ENCODE measurements at regions not wholly inside any gene's neighbourhood (a gene's known extent, or its start where the extent isn't known, plus 50 kb on each side); places are given as distances from the start of the nearest gene placed in this dataset.

- Histone ChIP-seq H3K27ac (ENCODE audit: low read length) (no peak overlapping the region), H3K9ac (ENCODE audit: low read length) (no peak overlapping the region), H3K79me2 (ENCODE audit: low read length) (no peaks in the 10 kb centered on the region), H3K9me2 (replicated peaks; ENCODE audit: low read length) (no peaks in the 10 kb centered on the region), H3K36me3 (ENCODE audit: low read depth, low read length) (no peaks in the 10 kb centered on the region), H2AFZ (ENCODE audit: low read length) (no peak overlapping the region), H3K9me3 (ENCODE audit: low read length) (no peaks in the 10 kb centered on the region), H3F3A (ENCODE audit: low read length, unreplicated experiment) (no peaks in the 10 kb centered on the region), H3K27me3 (ENCODE audit: low read length) (no peaks in the 10 kb centered on the region), H4K20me1 (ENCODE audit: low read length) (no peaks in the 10 kb centered on the region), H3K4me1 (ENCODE audit: insufficient read depth, low read length) (no peaks in the 10 kb centered on the region), H3K4me2 (ENCODE audit: low read length) (no peak overlapping the region), H3K4me3 (ENCODE audit: low read length) (no peak overlapping the region)
- no TSS peak for BruUV-seq (replicated peaks)
- no peak for TF ChIP-seq EZH2 (IDR thresholded peaks at IDR 0.05; ENCODE audit: low read length, unreplicated experiment)
- no peak for TF ChIP-seq EZH2phosphoT487 (IDR thresholded peaks at IDR 0.05; ENCODE audit: borderline replicate concordance, low read length)
- TF ChIP-seq CTCF (conservative IDR thresholded peaks at IDR 0.05; ENCODE audit: low read depth, low read length) = no peak
- POLR2A ChIA-PET (ENCODE audit: unreplicated experiment) = no interaction called here
- DNase-seq = peak; percentile 16
- CTCF ChIA-PET = no interaction called here
- intact Hi-C loops (cut with micrococcal nuclease) = no loop called here
- ATAC-seq = no peak
Measured at GRCh38 chr4:60506061-60506460, 694.1 kb upstream of the ADGRL3 start.

GRCh38 chr4:60522265-60522664, 677.9 kb upstream of the ADGRL3 start:
- Histone ChIP-seq H3K9ac (ENCODE audit: low read length) (no peak overlapping the region), H3K4me3 (ENCODE audit: low read length) (no peak overlapping the region), H3F3A (ENCODE audit: low read length, unreplicated experiment) (no peaks in the 10 kb centered on the region), H3K9me3 (ENCODE audit: low read length) (no peaks in the 10 kb centered on the region), H3K4me1 (ENCODE audit: insufficient read depth, low read length) (no peaks in the 10 kb centered on the region), H3K79me2 (ENCODE audit: low read length) (no peaks in the 10 kb centered on the region), H3K27me3 (ENCODE audit: low read length) (no peaks in the 10 kb centered on the region), H3K36me3 (ENCODE audit: low read depth, low read length) (no peaks in the 10 kb centered on the region), H4K20me1 (ENCODE audit: low read length) (no peaks in the 10 kb centered on the region), H3K27ac (ENCODE audit: low read length) (no peak overlapping the region), H3K4me2 (ENCODE audit: low read length) (no peak overlapping the region), H3K9me2 (replicated peaks; ENCODE audit: low read length) (no peaks in the 10 kb centered on the region), H2AFZ (ENCODE audit: low read length) (no peak overlapping the region)
- ATAC-seq (no peak), DNase-seq (no peak)
- no TSS peak for BruUV-seq (replicated peaks)
- ChIA-PET CTCF (no interaction called here), POLR2A (ENCODE audit: unreplicated experiment) (no interaction called here)
- intact Hi-C loops (cut with micrococcal nuclease) = no loop called here
- TF ChIP-seq EZH2phosphoT487 (IDR thresholded peaks at IDR 0.05; ENCODE audit: borderline replicate concordance, low read length) (no peak), EZH2 (IDR thresholded peaks at IDR 0.05; ENCODE audit: low read length, unreplicated experiment) (no peak), CTCF (conservative IDR thresholded peaks at IDR 0.05; ENCODE audit: low read depth, low read length) (no peak)

GRCh38 chr4:60531776-60532379, 668.2 kb upstream of the ADGRL3 start:
- POLR2A ChIA-PET (ENCODE audit: unreplicated experiment) = no interaction called here
- H2AFZ ChIP-seq (ENCODE audit: low read length) = no peak overlapping the region
- CTCF ChIA-PET = no interaction called here
- no peak overlapping the region for H3K27ac ChIP-seq (ENCODE audit: low read length)
- intact Hi-C loops (cut with micrococcal nuclease) = no loop called here
- no peaks in the 10 kb centered on the region for H3F3A ChIP-seq (ENCODE audit: low read length, unreplicated experiment)
- H4K20me1 ChIP-seq (ENCODE audit: low read length) = no peaks in the 10 kb centered on the region
- no peak for ATAC-seq
- H3K79me2 ChIP-seq (ENCODE audit: low read length) = no peaks in the 10 kb centered on the region
- no peak overlapping the region for H3K4me3 ChIP-seq (ENCODE audit: low read length)
- no TSS peak for BruUV-seq (replicated peaks)
- no peak for DNase-seq
- no peaks in the 10 kb centered on the region for H3K4me1 ChIP-seq (ENCODE audit: insufficient read depth, low read length)
- no peaks in the 10 kb centered on the region for H3K36me3 ChIP-seq (ENCODE audit: low read depth, low read length)
- H3K9ac ChIP-seq (ENCODE audit: low read length) = no peak overlapping the region
- H3K9me2 ChIP-seq (replicated peaks; ENCODE audit: low read length) = no peaks in the 10 kb centered on the region
- H3K4me2 ChIP-seq (ENCODE audit: low read length) = no peak overlapping the region
- no peaks in the 10 kb centered on the region for H3K9me3 ChIP-seq (ENCODE audit: low read length)
- no peaks in the 10 kb centered on the region for H3K27me3 ChIP-seq (ENCODE audit: low read length)
- no peak for TF ChIP-seq CTCF (conservative IDR thresholded peaks at IDR 0.05; ENCODE audit: low read depth, low read length)
- no peak for TF ChIP-seq EZH2 (IDR thresholded peaks at IDR 0.05; ENCODE audit: low read length, unreplicated experiment)
- TF ChIP-seq EZH2phosphoT487 (IDR thresholded peaks at IDR 0.05; ENCODE audit: borderline replicate concordance, low read length) = no peak

All from PC-3 (cell line).